ENCODE measurements at regions not wholly inside any gene's neighbourhood (a gene's known extent, or its start where the extent isn't known, plus 50 kb on each side); places are given as distances from the start of the nearest gene placed in this dataset.

- H3K36me3 ChIP-seq (replicated peaks; ENCODE audit: insufficient read depth, low read depth) = no peaks in the 10 kb centered on the region
- H3K27ac ChIP-seq = no peak overlapping the region
- H2AFZ ChIP-seq = no peak overlapping the region
- H3K27me3 ChIP-seq = no peaks in the 10 kb centered on the region
- H4K20me1 ChIP-seq (ENCODE audit: insufficient read depth, poor library complexity, severe bottlenecking) = no peaks in the 10 kb centered on the region
- WGBS (ENCODE audit: low lambda C conversion rate, missing lambda C conversion rate) = 35% methylated on average over 1 of the region's 1 CpG
- H3K9me3 ChIP-seq (ENCODE audit: low read depth) = no peaks in the 10 kb centered on the region
- no peaks in the 10 kb centered on the region for H3K79me2 ChIP-seq
- no peak for DNase-seq (ENCODE audit: low spot score)
- no peaks in the 10 kb centered on the region for H3K9me2 ChIP-seq (replicated peaks; ENCODE audit: insufficient read depth)
- H3K4me2 ChIP-seq = no peak overlapping the region
- TF ChIP-seq CTCF (IDR thresholded peaks at IDR 0.05; ENCODE audit: poor library complexity) (no peak), EZH2phosphoT487 (IDR thresholded peaks at IDR 0.05; ENCODE audit: low read depth, severe bottlenecking, unreplicated experiment) (no peak), EZH2 (IDR thresholded peaks at IDR 0.05; ENCODE audit: borderline replicate concordance) (no peak)
- peaks cover 4% of the 10 kb centered on the region for H3K4me1 ChIP-seq (ENCODE audit: insufficient read depth)
- H3K4me3 ChIP-seq = no peak overlapping the region
Measured at GRCh38 chr13:106835477-106835876, 267.5 kb upstream of the ARGLU1 start.

- Histone ChIP-seq H3K27ac (no peak overlapping the region), H2AFZ (no peak overlapping the region), H3K79me2 (no peaks in the 10 kb centered on the region), H3K9me2 (replicated peaks; ENCODE audit: insufficient read depth) (no peaks in the 10 kb centered on the region), H3K36me3 (replicated peaks; ENCODE audit: insufficient read depth, low read depth) (no peaks in the 10 kb centered on the region), H3K4me1 (ENCODE audit: insufficient read depth) (no peaks in the 10 kb centered on the region), H3K4me2 (no peak overlapping the region), H4K20me1 (ENCODE audit: insufficient read depth, poor library complexity, severe bottlenecking) (no peaks in the 10 kb centered on the region), H3K4me3 (no peak overlapping the region), H3K27me3 (no peaks in the 10 kb centered on the region), H3K9me3 (ENCODE audit: low read depth) (no peaks in the 10 kb centered on the region)
- WGBS (ENCODE audit: low lambda C conversion rate, missing lambda C conversion rate) = 79% methylated on average over 8 of the region's 8 CpGs
- no peak for TF ChIP-seq EZH2 (IDR thresholded peaks at IDR 0.05; ENCODE audit: borderline replicate concordance)
- TF ChIP-seq CTCF (IDR thresholded peaks at IDR 0.05; ENCODE audit: poor library complexity) = no peak
- TF ChIP-seq EZH2phosphoT487 (IDR thresholded peaks at IDR 0.05; ENCODE audit: low read depth, severe bottlenecking, unreplicated experiment) = no peak
- no peak for DNase-seq (ENCODE audit: low spot score)
Measured at GRCh38 chr13:106821979-106822378, 254.0 kb upstream of the ARGLU1 start.

GRCh38 chr13:106819413-106820180 lies 251.7 kb upstream of the ARGLU1 start:
- Histone ChIP-seq H4K20me1 (ENCODE audit: insufficient read depth, poor library complexity, severe bottlenecking) (no peaks in the 10 kb centered on the region), H3K4me1 (ENCODE audit: insufficient read depth) (no peaks in the 10 kb centered on the region), H3K4me3 (no peak overlapping the region), H3K4me2 (no peak overlapping the region), H2AFZ (no peak overlapping the region), H3K27me3 (no peaks in the 10 kb centered on the region), H3K36me3 (replicated peaks; ENCODE audit: insufficient read depth, low read depth) (no peaks in the 10 kb centered on the region), H3K79me2 (no peaks in the 10 kb centered on the region), H3K27ac (no peak overlapping the region), H3K9me2 (replicated peaks; ENCODE audit: insufficient read depth) (no peaks in the 10 kb centered on the region), H3K9me3 (ENCODE audit: low read depth) (no peaks in the 10 kb centered on the region)
- WGBS (ENCODE audit: low lambda C conversion rate, missing lambda C conversion rate) = 93% methylated on average over 6 of the region's 6 CpGs
- no peak for DNase-seq (ENCODE audit: low spot score)
- no peak for TF ChIP-seq EZH2phosphoT487 (IDR thresholded peaks at IDR 0.05; ENCODE audit: low read depth, severe bottlenecking, unreplicated experiment)
- no peak for TF ChIP-seq EZH2 (IDR thresholded peaks at IDR 0.05; ENCODE audit: borderline replicate concordance)
- TF ChIP-seq CTCF (IDR thresholded peaks at IDR 0.05; ENCODE audit: poor library complexity) = no peak

Measured in hepatocyte (in vitro differentiated cells).